HepG2 (cell line): ENCODE measurements at regions not wholly inside any gene's neighbourhood (a gene's known extent, or its start where the extent isn't known, plus 50 kb on each side); places are given as distances from the start of the nearest gene placed in this dataset.
A peak's percentile ranks its signal among the peaks of the same experiment; 100 is the strongest.
"Not testable (repeated sequence)": the region's sequence is repeated elsewhere in the genome, so short reads cannot be mapped to it uniquely, and the experiment has no call there.

Experiments
- AHDC1 ChIP-seq: sonication (generic); formaldehyde crosslinking; IDR thresholded peaks from 2 replicates; pipeline ENCODE4 v1.5.1; 2020; ENCODE audit warnings: mild to moderate bottlenecking, missing genetic modification reagents, borderline replicate concordance
- CHD4 ChIP-seq: fragments of 200-600 bp; sonication (generic); IDR thresholded peaks from 2 replicates; pipeline ENCODE4 v1.7.0; 2017; ENCODE audit warnings: mild to moderate bottlenecking, low read length, borderline replicate concordance
- EP300 ChIP-seq, 3 experiments: sonication (generic) in 1 of 3; formaldehyde crosslinking in 1 of 3; IDR thresholded peaks; 2 replicates each; pipeline versions ENCODE4 v1.5.1 to v1.6.1; 2011 to 2020; ENCODE audit warnings: low read depth in 2 of 3, low read length in 2 of 3, borderline replicate concordance in 1 of 3, improper control_type of control experiment in 1 of 3, mild to moderate bottlenecking in 1 of 3, missing genetic modification reagents in 1 of 3, moderate library complexity in 1 of 3
- HNF1A ChIP-seq, 2 experiments: sonication (generic) in 1 of 2; formaldehyde crosslinking in 1 of 2; IDR thresholded peaks; 2 replicates each; pipeline versions ENCODE4 v1.4.0 to v1.6.1; 2016 to 2020; ENCODE audit warnings: borderline replicate concordance in 1 of 2, low read depth in 1 of 2, mild to moderate bottlenecking in 1 of 2, missing genetic modification reagents in 1 of 2
- HNRNPUL1 ChIP-seq: fragments of 200-400 bp; formaldehyde crosslinking; IDR thresholded peaks from 2 replicates; pipeline ENCODE4 v1.6.1; 2017; ENCODE audit warnings: low read depth, mild to moderate bottlenecking, low read length, moderate library complexity
- MAX ChIP-seq: IDR thresholded peaks from 2 replicates; pipeline ENCODE4 v1.6.1; 2012; ENCODE audit warnings: inconsistent platforms
- NCOA2 ChIP-seq: sonication (generic); formaldehyde crosslinking; IDR thresholded peaks from 2 replicates; pipeline ENCODE4 v1.8.0; 2022; ENCODE audit warnings: inconsistent platforms
- PAXIP1 ChIP-seq: sonication (generic); formaldehyde crosslinking; conservative IDR thresholded peaks from 2 replicates; pipeline ENCODE4 v1.4.0; 2020; ENCODE audit warnings: mild to moderate bottlenecking, missing genetic modification reagents, moderate library complexity
- YY1 ChIP-seq: IDR thresholded peaks from 2 replicates; pipeline ENCODE4 v1.6.1; 2011; ENCODE audit warnings: low read length, low read depth, moderate library complexity, mild to moderate bottlenecking; ENCODE audit not compliant: insufficient read depth, insufficient replicate concordance
- ZFY ChIP-seq: sonication (generic); formaldehyde crosslinking; IDR thresholded peaks from 2 replicates; pipeline ENCODE4 v1.4.0; 2020; ENCODE audit warnings: missing genetic modification reagents
- ZNF317 ChIP-seq: sonication (generic); formaldehyde crosslinking; IDR thresholded peaks from 2 replicates; pipeline ENCODE4 v1.5.0; 2020; ENCODE audit warnings: mild to moderate bottlenecking, missing genetic modification reagents
- ZNF543 ChIP-seq: sonication (generic); formaldehyde crosslinking; IDR thresholded peaks from 2 replicates; pipeline ENCODE4 v1.4.0; 2020; ENCODE audit warnings: mild to moderate bottlenecking, missing genetic modification reagents

- peak; percentile 74 for TF ChIP-seq PAXIP1 (CRISPR knock-in tag)
- TF ChIP-seq CHD4: peak; percentile 40; the same call in 1 of the 2 replicates
- TF ChIP-seq ZNF543 (CRISPR knock-in tag): 0 out of 2 replicates have a peak, but pooled peaks have one; percentile 42
- peak; percentile 87 for TF ChIP-seq ZNF317 (CRISPR knock-in tag)
- 0 out of 2 replicates have a peak, but pooled peaks have one; percentile 16 for TF ChIP-seq AHDC1 (CRISPR knock-in tag)
- peak; percentile 93 for TF ChIP-seq HNRNPUL1
- TF ChIP-seq NCOA2 (CRISPR knock-in tag): peak; percentile 49; the same call in 1 of the 2 replicates
- peak; percentile 99 for TF ChIP-seq HNF1A (IDR thresholded peaks at IDR 0.05; ENCODE audit: low read depth)
- TF ChIP-seq HNF1A (CRISPR knock-in tag; IDR thresholded peaks at IDR 0.05; ENCODE audit: borderline replicate concordance): peak; percentile 99
- TF ChIP-seq MAX: 0 out of 2 replicates have a peak, but pooled peaks have one; percentile 27
- TF ChIP-seq YY1: peak; percentile 51
- TF ChIP-seq EP300 (IDR thresholded peaks at IDR 0.05; ENCODE audit: low read depth in 2 of 2, low read length in 2 of 2): peak in 1 of 2 experiments; percentile 58; a peak in 2 of 4 replicates
- TF ChIP-seq EP300 (CRISPR knock-in tag; IDR thresholded peaks at IDR 0.05; ENCODE audit: borderline replicate concordance): not testable (repeated sequence)
- TF ChIP-seq ZFY (CRISPR knock-in tag): peak; percentile 31; the same call in 1 of the 2 replicates
Observed at GRCh38 chr7:47172602-47173539, 409.0 kb downstream of the TNS3 start (continued).
